ENCODE measurements at regions not wholly inside any gene's neighbourhood (a gene's known extent, or its start where the extent isn't known, plus 50 kb on each side); places are given as distances from the start of the nearest gene placed in this dataset.

DNA sequence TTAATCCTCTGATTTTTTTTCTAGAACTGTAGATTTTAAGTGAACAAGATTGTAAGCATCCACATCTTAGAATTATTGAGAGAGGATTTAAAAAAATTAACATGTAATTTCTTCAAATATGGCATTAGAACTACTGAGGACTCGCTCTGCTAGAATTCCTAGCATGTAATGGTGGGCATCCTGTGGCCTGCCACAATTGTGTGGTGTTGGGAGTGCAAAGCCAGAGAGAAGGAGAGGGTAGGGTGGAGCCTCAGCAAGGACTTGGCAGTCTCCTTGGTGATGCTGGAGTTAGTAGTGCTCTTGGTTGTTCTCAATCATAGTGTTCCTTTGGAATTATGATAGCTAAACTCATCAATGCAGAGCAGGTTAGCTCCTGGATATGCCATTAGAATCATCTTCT, 443.9 kb upstream of the TBL1XR1 start:
- no peak for TF ChIP-seq EZH2 (IDR thresholded peaks at IDR 0.05)
- TF ChIP-seq POLR2AphosphoS5 (IDR thresholded peaks at IDR 0.05; ENCODE audit: borderline replicate concordance, low read depth, low read length) = no peak
- no peak for TF ChIP-seq FOXP2 (optimal IDR thresholded peaks at IDR 0.05; ENCODE audit: control extremely low read depth, extremely low read length, insufficient read depth)

Data from SK-N-MC (cell line).